D721Med (cell line): ENCODE measurements at regions not wholly inside any gene's neighbourhood (a gene's known extent, or its start where the extent isn't known, plus 50 kb on each side); places are given as distances from the start of the nearest gene placed in this dataset.

Experiments used
- DNase-seq: peaks from one replicate; pipeline ENCODE4 v3.0.0; 2011; ENCODE audit warnings: low spot score; ENCODE audit not compliant: insufficient read length
- FAIRE-seq: peaks from 2 replicates; lab custom pipeline; 2011; peaks lifted over from hg19 to GRCh38; lab: Jason Lieb, UNC
- TF ChIP-seq, protein P1 (sequence below): IDR thresholded peaks from 2 replicates; pipeline ENCODE4 v1.5.1; 2012; ENCODE audit warnings: mild to moderate bottlenecking, control low read depth; ENCODE audit not compliant: insufficient read depth; ENCODE audit errors: missing control alignments

DNA sequence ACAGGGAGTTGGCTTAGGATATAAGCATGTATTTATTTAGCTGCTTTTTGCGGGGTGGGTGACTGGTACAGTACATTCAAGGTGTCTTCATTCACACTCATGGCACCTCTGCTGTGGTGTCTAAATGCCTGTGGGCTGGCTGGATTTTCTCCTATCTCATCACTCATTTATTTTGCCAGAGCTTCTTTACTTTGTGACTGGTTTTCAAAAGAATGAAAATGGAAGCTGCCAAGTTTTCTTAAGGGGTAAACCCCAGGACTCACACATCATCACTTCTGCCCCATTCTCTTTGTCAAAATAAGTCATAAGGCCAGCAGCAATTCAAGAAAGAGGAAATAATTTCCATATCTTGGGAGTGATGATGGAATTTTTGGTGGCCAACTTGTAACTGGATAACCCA lies 493.4 kb upstream of the ALCAM start:
- DNase-seq (no peak), FAIRE-seq (no peak)
- TF ChIP-seq, protein P1, sequence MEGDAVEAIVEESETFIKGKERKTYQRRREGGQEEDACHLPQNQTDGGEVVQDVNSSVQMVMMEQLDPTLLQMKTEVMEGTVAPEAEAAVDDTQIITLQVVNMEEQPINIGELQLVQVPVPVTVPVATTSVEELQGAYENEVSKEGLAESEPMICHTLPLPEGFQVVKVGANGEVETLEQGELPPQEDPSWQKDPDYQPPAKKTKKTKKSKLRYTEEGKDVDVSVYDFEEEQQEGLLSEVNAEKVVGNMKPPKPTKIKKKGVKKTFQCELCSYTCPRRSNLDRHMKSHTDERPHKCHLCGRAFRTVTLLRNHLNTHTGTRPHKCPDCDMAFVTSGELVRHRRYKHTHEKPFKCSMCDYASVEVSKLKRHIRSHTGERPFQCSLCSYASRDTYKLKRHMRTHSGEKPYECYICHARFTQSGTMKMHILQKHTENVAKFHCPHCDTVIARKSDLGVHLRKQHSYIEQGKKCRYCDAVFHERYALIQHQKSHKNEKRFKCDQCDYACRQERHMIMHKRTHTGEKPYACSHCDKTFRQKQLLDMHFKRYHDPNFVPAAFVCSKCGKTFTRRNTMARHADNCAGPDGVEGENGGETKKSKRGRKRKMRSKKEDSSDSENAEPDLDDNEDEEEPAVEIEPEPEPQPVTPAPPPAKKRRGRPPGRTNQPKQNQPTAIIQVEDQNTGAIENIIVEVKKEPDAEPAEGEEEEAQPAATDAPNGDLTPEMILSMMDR: no peak

DNA sequence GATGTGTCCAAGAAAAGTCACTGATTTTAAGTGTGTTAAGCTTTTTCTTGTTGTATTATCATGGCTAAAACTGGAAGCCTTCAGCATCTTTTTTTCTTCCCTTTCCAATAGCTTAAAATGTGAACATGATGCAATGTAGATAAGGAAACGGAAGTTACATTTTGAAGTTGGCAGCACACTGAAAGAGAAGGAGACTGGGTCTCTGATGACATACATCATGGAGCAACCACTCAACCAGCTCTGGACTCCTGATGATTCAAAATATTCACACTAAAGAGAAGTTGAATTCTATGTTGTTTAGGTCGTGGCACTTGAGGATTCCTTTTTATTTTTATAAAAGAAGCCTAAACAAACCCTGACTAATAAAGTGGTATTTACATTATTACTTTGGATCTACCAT lies 488.3 kb upstream of the ALCAM start:
- TF ChIP-seq, protein P1: no peak
- DNase-seq (no peak), FAIRE-seq (no peak)

DNA sequence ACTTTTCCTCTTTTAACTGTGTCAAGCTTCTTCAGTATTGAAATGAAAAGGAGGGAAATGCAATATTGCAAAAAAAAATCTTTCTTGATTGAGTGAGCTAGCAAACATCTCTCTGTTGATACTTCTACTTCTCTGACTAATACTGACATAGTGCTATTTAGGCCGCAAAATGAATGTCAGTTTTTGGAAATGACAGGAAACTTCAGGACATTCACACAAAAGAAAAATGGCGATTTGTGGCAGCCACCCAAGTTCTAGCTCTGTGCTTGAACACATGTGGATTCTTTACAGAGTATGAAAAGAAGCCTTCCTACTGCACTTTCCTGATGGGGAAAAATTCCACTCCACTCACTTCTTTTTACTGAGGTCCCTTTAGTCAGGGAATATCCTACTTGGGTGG lies 486.8 kb upstream of the ALCAM start:
- FAIRE-seq: no peak

DNA sequence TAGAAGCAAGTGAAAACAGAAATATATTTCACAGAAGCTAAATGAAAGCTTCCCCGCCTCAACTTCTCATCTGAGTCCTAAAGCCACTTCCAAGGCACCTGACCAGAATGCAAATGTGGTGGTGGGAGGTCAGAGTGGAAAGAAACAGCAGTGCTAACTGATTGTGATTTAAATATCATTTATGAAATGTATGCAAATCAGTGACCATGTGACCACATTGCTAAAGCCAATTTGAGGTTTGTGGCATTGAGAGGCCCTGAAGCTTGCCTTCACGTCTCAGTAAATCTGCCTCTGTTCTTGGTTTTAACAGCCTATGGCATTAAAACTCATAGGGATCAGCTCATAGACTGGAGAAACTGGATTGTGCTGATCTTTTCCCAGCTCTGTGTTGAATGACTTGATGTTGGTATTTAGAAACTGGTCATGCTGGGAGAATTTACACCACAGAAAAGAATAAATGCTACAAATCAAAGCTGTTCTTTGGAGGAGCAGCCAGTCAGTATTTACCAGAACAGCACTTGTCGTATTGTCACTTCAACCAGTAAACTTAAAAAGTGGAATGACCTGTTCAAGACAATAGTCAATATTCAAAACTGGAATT lies 481.4 kb upstream of the ALCAM start:
- TF ChIP-seq, protein P1: no peak
- FAIRE-seq (no peak), DNase-seq (no peak)

More for the DNA sequence above, 486.8 kb upstream of the ALCAM start:
- TF ChIP-seq, protein P1: no peak
- DNase-seq: no peak

DNA sequence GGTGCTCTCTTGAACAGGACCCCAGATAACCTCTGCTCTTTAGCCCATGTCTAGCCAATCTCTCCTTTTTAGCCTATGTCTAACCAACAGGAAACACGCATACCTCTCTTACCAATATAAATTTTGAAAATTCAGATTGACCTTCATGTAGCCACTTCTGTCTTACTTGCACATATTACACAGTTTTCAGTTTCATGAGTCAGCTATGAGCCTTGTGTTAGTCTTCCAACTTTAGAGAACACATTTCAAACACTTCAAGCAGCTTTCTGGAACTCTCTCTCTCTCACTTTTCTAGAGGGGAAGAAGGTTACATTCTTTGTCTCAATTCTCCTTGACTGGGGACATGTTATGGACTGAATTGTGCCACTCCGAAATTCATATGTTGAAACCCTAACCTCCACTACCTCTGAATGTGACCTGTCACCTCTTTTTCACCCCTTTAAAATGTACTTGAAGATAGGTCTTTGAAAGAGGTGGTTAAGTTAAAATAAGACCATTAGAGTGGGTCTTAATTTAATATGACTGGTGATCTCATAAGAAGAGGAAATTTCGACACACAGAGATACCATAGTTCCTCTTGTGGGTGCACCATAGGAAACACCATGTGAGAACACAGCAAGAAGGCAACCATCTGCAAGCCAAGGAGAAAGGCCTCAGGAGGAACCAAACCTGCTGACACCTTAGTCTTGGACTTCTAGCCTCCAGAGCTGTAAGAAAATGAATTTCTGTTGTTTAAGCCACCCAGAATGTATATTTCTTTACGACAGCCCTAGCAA lies 480.3 kb upstream of the ALCAM start:
- no peak for DNase-seq
- TF ChIP-seq, protein P1: no peak

DNA sequence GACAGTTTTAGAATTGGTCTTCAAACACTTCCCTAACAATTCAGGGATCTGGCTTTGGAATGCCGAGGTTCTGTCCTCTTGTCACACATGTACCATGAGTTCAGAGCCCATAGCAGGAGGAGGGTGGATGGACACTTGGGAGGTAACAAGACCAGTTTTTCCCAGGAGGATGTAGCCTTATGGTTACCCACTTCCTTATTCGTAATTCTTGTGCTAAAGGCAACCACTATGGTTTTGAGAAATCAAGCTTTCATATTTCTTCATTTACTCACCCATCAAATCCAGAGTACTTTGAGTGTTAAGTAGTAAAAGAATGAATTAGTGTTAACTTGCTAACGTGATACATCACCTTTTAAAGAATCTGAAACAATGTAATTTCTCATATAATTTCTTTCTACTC lies 479.6 kb upstream of the ALCAM start:
- FAIRE-seq: no peak
- DNase-seq: no peak
- TF ChIP-seq, protein P1: no peak

More for the DNA sequence above, 480.3 kb upstream of the ALCAM start:
- FAIRE-seq: no peak

DNA sequence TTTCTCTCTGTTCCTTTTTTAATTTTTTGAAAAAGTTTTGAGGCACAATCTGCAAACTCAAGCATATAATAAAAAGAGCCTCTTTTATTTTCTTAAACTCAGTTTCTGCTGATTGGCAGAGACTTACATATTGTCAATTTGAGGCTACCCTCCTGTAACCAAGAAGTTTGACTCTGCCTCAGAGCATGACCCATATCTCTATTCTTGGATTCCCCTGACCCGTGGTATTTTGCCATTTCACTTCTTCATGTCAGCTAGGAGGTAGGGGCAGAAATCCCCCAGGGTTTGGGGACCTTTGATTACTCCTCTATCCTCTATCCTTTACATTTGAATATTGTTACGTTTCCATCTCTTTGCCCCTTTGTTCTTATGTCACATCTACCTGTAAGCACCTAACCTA lies 479.1 kb upstream of the ALCAM start:
- FAIRE-seq (no peak), DNase-seq (no peak)
- TF ChIP-seq, protein P1: no peak
